ENCODE measurements at regions not wholly inside any gene's neighbourhood (a gene's known extent, or its start where the extent isn't known, plus 50 kb on each side); places are given as distances from the start of the nearest gene placed in this dataset.

GRCh38 chr2:7226501-7226900, 309.3 kb downstream of the RNF144A start:
- DNase-seq = no peak

- no peak for DNase-seq
Measured at GRCh38 chr2:7233126-7233525, 315.9 kb downstream of the RNF144A start.

- DNase-seq = no peak
Measured at GRCh38 chr2:7237466-7237865, 320.3 kb downstream of the RNF144A start.

- DNase-seq = no peak
Measured at GRCh38 chr2:7239078-7239477, 321.9 kb downstream of the RNF144A start.

GRCh38 chr2:7241041-7241745, 324.0 kb downstream of the RNF144A start:
- DNase-seq = no peak

- no peak for DNase-seq
Measured at GRCh38 chr2:7242189-7242867, 325.1 kb downstream of the RNF144A start.

GRCh38 chr2:7243276-7243675, 326.1 kb downstream of the RNF144A start:
- no peak for DNase-seq

GRCh38 chr2:7256377-7256776, 339.2 kb downstream of the RNF144A start:
- DNase-seq = no peak

GRCh38 chr2:7262727-7263126, 345.5 kb downstream of the RNF144A start:
- DNase-seq = no peak

GRCh38 chr2:7264791-7265190, 347.6 kb downstream of the RNF144A start:
- DNase-seq = peak; percentile 44 to 67

GRCh38 chr2:7265286-7265685, 348.1 kb downstream of the RNF144A start:
- no peak for DNase-seq

- no peak for DNase-seq
Measured at GRCh38 chr2:7269106-7269643, 352.0 kb downstream of the RNF144A start.

GRCh38 chr2:7270011-7270431, 352.8 kb downstream of the RNF144A start:
- peak in 1 of 2 experiments; percentile 66 for DNase-seq

- peak; percentile 31 to 68 for DNase-seq
Measured at GRCh38 chr2:7272210-7272609, 355.0 kb downstream of the RNF144A start.

- DNase-seq = no peak
Measured at GRCh38 chr2:7278984-7279383, 361.8 kb downstream of the RNF144A start.

- DNase-seq = no peak
Measured at GRCh38 chr2:7279421-7279949, 362.3 kb downstream of the RNF144A start.

GRCh38 chr2:7280790-7281189, 363.6 kb downstream of the RNF144A start:
- no peak for DNase-seq

GRCh38 chr2:7281231-7282201, 364.3 kb downstream of the RNF144A start:
- DNase-seq = peak; percentile 28 to 59

- DNase-seq = no peak
Measured at GRCh38 chr2:7286120-7286519, 368.9 kb downstream of the RNF144A start.

GRCh38 chr2:7288484-7288883, 371.3 kb downstream of the RNF144A start:
- DNase-seq = no peak

- DNase-seq = no peak
Measured at GRCh38 chr2:7289697-7290096, 372.5 kb downstream of the RNF144A start.

GRCh38 chr2:7292154-7292691, 375.0 kb downstream of the RNF144A start:
- DNase-seq = no peak
